H9 (cell line): ENCODE measurements at regions not wholly inside any gene's neighbourhood (a gene's known extent, or its start where the extent isn't known, plus 50 kb on each side); places are given as distances from the start of the nearest gene placed in this dataset.

ENCODE experiments used
- DNase-seq: peaks from one replicate; pipeline ENCODE4 v3.0.0-alpha.2; 2017
- H2AFZ ChIP-seq: one replicate; pipeline ENCODE4 v1.6.1; 2013; ENCODE audit warnings: mild to moderate bottlenecking, low read length, control low read depth, moderate library complexity
- H2AK5ac ChIP-seq: 2 replicates; pipeline ENCODE4 v1.6.1; 2013; ENCODE audit warnings: low read length, control low read depth, mixed read lengths; ENCODE audit not compliant: insufficient read length
- H2BK120ac ChIP-seq: one replicate; pipeline ENCODE4 v1.6.1; 2013; ENCODE audit warnings: low read depth, mild to moderate bottlenecking, low read length, control low read depth, inconsistent platforms; ENCODE audit not compliant: poor library complexity, severe bottlenecking
- H2BK12ac ChIP-seq: 2 replicates; pipeline ENCODE4 v1.6.1; 2013; ENCODE audit warnings: low read length, control low read depth, mixed read lengths, low read depth; ENCODE audit not compliant: insufficient read length
- H2BK15ac ChIP-seq: 2 replicates; pipeline ENCODE4 v1.6.1; 2013; ENCODE audit warnings: low read depth, low read length, control low read depth
- H2BK20ac ChIP-seq: one replicate; pipeline ENCODE4 v1.6.1; 2013; ENCODE audit warnings: low read depth, mild to moderate bottlenecking, low read length, control low read depth, inconsistent platforms; ENCODE audit not compliant: poor library complexity, severe bottlenecking
- H2BK5ac ChIP-seq: 2 replicates; pipeline ENCODE4 v1.6.1; 2013; ENCODE audit warnings: low read length, control low read depth, mixed read lengths; ENCODE audit not compliant: insufficient read length
- H3K14ac ChIP-seq: 2 replicates; pipeline ENCODE4 v1.6.1; 2013; ENCODE audit warnings: low read length, control low read depth; ENCODE audit not compliant: insufficient read depth
- H3K18ac ChIP-seq: 2 replicates; pipeline ENCODE4 v1.6.1; 2013; ENCODE audit warnings: low read depth, mild to moderate bottlenecking, mixed read lengths, low read length, control low read depth; ENCODE audit not compliant: insufficient read length
- H3K23ac ChIP-seq: 2 replicates; pipeline ENCODE4 v1.6.1; 2013; ENCODE audit warnings: low read length, control low read depth, mixed read lengths, low read depth; ENCODE audit not compliant: insufficient read length
- H3K23me2 ChIP-seq: 2 replicates; pipeline ENCODE4 v1.6.1; 2013; ENCODE audit warnings: low read depth, mild to moderate bottlenecking, mixed read lengths, low read length, control low read depth; ENCODE audit not compliant: insufficient read length, poor library complexity, severe bottlenecking
- H3K27ac ChIP-seq: 2 replicates; pipeline ENCODE4 v1.5.1; 2013; ENCODE audit warnings: low read length, control low read depth, mixed read lengths, low read depth; ENCODE audit not compliant: insufficient read length
- H3K27me3 ChIP-seq: 2 replicates; pipeline ENCODE4 v1.6.1; 2013; ENCODE audit warnings: low read length, control low read depth, inconsistent platforms; ENCODE audit not compliant: insufficient read depth
- H3K4ac ChIP-seq: 2 replicates; pipeline ENCODE4 v1.6.1; 2013; ENCODE audit warnings: low read depth, mild to moderate bottlenecking, control low read depth, inconsistent platforms, low read length, moderate library complexity
- H3K4me1 ChIP-seq: 2 replicates; pipeline ENCODE4 v1.6.1; 2013; ENCODE audit warnings: low read length, control low read depth, inconsistent platforms; ENCODE audit not compliant: insufficient read depth
- H3K4me2 ChIP-seq: 2 replicates; pipeline ENCODE4 v1.6.1; 2013; ENCODE audit warnings: low read length, control low read depth, mixed read lengths; ENCODE audit not compliant: insufficient read length, insufficient read depth
- H3K56ac ChIP-seq: 2 replicates; pipeline ENCODE4 v1.6.1; 2013; ENCODE audit warnings: low read depth, mild to moderate bottlenecking, mixed read lengths, low read length, control low read depth; ENCODE audit not compliant: insufficient read length
- H3K79me1 ChIP-seq: 2 replicates; pipeline ENCODE4 v1.6.1; 2013; ENCODE audit warnings: low read depth, mild to moderate bottlenecking, moderate library complexity, low read length, control low read depth, inconsistent platforms; ENCODE audit not compliant: insufficient read depth, poor library complexity, severe bottlenecking
- H3K79me2 ChIP-seq: 2 replicates; pipeline ENCODE4 v1.6.1; 2013; ENCODE audit warnings: low read length, control low read depth, inconsistent platforms; ENCODE audit not compliant: insufficient read depth
- H3K9ac ChIP-seq: 2 replicates; pipeline ENCODE4 v1.6.1; 2013; ENCODE audit warnings: low read length, control low read depth, mixed read lengths; ENCODE audit not compliant: insufficient read length; ENCODE audit errors: extremely low read depth
- H3K9me3 ChIP-seq: one replicate; pipeline ENCODE4 v1.6.1; 2013; ENCODE audit warnings: low read depth, low read length, inconsistent platforms; ENCODE audit not compliant: control insufficient read depth
- H3T11ph ChIP-seq: one replicate; pipeline ENCODE4 v1.6.1; 2013; ENCODE audit warnings: mild to moderate bottlenecking, low read length, control low read depth, inconsistent platforms
- H4K20me1 ChIP-seq: one replicate; pipeline ENCODE4 v1.6.1; 2013; ENCODE audit not compliant: control insufficient read depth, insufficient read length, insufficient read depth
- H4K5ac ChIP-seq: 2 replicates; pipeline ENCODE4 v1.6.1; 2013; ENCODE audit warnings: low read depth, mild to moderate bottlenecking, mixed read lengths, low read length, control low read depth; ENCODE audit not compliant: insufficient read length
- H4K8ac ChIP-seq: replicated peaks from 2 replicates; pipeline ENCODE4 v1.6.1; 2013; ENCODE audit warnings: low read length, control low read depth, mixed read lengths, low read depth; ENCODE audit not compliant: insufficient read length
- H4K91ac ChIP-seq: 2 replicates; pipeline ENCODE4 v1.6.1; 2013; ENCODE audit warnings: low read depth, mild to moderate bottlenecking, moderate library complexity, mixed read lengths, low read length, control low read depth; ENCODE audit not compliant: insufficient read length
- H3K27ac Mint-ChIP-seq, 3 experiments: 2 replicates in 2 of 3; 3 replicates in 1 of 3; pipeline ENCODE4 v1.8.0; 2020 to 2021; ENCODE audit warnings: mixed read lengths in 3 of 3, mild to moderate bottlenecking in 1 of 3, moderate library complexity in 1 of 3
- H3K27me3 Mint-ChIP-seq: 2 replicates; pipeline ENCODE4 v1.8.0; 2021; ENCODE audit warnings: low read depth, mild to moderate bottlenecking, moderate library complexity, mixed read lengths
- H3K36me3 Mint-ChIP-seq, 3 experiments: 2 replicates in 2 of 3; 3 replicates in 1 of 3; pipeline ENCODE4 v1.8.0; 2020 to 2021; ENCODE audit warnings: low read depth in 3 of 3, mixed read lengths in 3 of 3; ENCODE audit not compliant: insufficient read depth in 1 of 3
- H3K4me1 Mint-ChIP-seq, 2 experiments: 2 replicates each; pipeline ENCODE4 v1.8.0; 2020; ENCODE audit warnings: mixed read lengths in 2 of 2
- H3K4me3 Mint-ChIP-seq, 2 experiments: 2 replicates in 1 of 2; 3 replicates in 1 of 2; pipeline ENCODE4 v1.8.0; 2020 to 2021; ENCODE audit warnings: mild to moderate bottlenecking in 2 of 2, mixed read lengths in 2 of 2, moderate library complexity in 1 of 2
- H3K9me3 Mint-ChIP-seq, 2 experiments: 2 replicates in 1 of 2; 3 replicates in 1 of 2; pipeline ENCODE4 v1.8.0; 2020; ENCODE audit warnings: mild to moderate bottlenecking in 2 of 2, mixed read lengths in 2 of 2, moderate library complexity in 1 of 2
- whole genome bisulfite sequencing: extraction: QIAGEN DNeasy Blood & Tissue Kit; methylation state at CpG from one replicate; pipeline ENCODE4 v1.1.7; 2013; ENCODE audit warnings: missing lambda C conversion rate, low lambda C conversion rate, mixed read lengths; ENCODE audit not compliant: insufficient read length; ENCODE audit errors: extremely low coverage; 5-methylcytosine and 5-hydroxymethylcytosine counted together
- TF ChIP-seq, protein P1 (sequence below): fragments of 200-600 bp; sonication (generic); conservative IDR thresholded peaks from 3 replicates; pipeline ENCODE4 v1.8.0; 2021; ENCODE audit warnings: antibody characterized with exemption, mild to moderate bottlenecking

DNA sequence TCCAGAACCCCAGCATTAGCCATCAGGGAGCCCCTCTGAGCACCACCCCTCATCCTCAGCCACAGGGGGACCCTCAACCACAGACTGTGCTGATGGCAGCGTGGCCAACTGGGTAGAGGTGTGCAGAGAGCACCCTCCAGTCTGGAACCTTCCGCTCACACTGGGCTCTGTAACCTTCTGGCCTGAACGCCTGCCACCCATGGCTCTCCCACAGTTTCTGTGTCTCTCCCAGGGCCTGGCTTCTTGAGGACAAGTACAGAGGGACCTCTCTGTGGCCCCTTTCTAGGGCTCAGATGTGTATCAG lies 503.0 kb upstream of the MGMT start:
- Mint-ChIP-seq H3K36me3 (peaks cover 0 to 4% (median 0%) of the 10 kb centered on the region in 3 experiments; a peak in 2 of 7 replicates), H3K9me3 (peaks cover 6 to 7% of the 10 kb centered on the region in 2 experiments; a peak in 3 of 5 replicates), H3K27ac (no peak overlapping the region), H3K4me3 (no peak overlapping the region), H3K27me3 (peaks cover 4% of the 10 kb centered on the region), H3K4me1 (no peaks in the 10 kb centered on the region)
- no CpG with 5 or more reads among the region's 3 CpGs for WGBS
- no peak overlapping the region for H2BK120ac ChIP-seq
- no peak overlapping the region for H2BK15ac ChIP-seq
- no peak overlapping the region for H3K9ac ChIP-seq
- no peak overlapping the region for H3K23ac ChIP-seq
- H4K5ac ChIP-seq, result no peak overlapping the region
- H2AFZ ChIP-seq, result no peak overlapping the region
- H2AK5ac ChIP-seq, result no peak overlapping the region
- H3K23me2 ChIP-seq, result no peaks in the 10 kb centered on the region
- no peak overlapping the region for H2BK12ac ChIP-seq
- H3K4me1 ChIP-seq, result no peaks in the 10 kb centered on the region
- H2BK20ac ChIP-seq, result no peak overlapping the region
- H3K79me1 ChIP-seq, result no peaks in the 10 kb centered on the region
- TF ChIP-seq, protein P1, sequence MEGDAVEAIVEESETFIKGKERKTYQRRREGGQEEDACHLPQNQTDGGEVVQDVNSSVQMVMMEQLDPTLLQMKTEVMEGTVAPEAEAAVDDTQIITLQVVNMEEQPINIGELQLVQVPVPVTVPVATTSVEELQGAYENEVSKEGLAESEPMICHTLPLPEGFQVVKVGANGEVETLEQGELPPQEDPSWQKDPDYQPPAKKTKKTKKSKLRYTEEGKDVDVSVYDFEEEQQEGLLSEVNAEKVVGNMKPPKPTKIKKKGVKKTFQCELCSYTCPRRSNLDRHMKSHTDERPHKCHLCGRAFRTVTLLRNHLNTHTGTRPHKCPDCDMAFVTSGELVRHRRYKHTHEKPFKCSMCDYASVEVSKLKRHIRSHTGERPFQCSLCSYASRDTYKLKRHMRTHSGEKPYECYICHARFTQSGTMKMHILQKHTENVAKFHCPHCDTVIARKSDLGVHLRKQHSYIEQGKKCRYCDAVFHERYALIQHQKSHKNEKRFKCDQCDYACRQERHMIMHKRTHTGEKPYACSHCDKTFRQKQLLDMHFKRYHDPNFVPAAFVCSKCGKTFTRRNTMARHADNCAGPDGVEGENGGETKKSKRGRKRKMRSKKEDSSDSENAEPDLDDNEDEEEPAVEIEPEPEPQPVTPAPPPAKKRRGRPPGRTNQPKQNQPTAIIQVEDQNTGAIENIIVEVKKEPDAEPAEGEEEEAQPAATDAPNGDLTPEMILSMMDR, result no peak
- H4K91ac ChIP-seq, result no peak overlapping the region
- DNase-seq, result no peak
- no peaks in the 10 kb centered on the region for H3K79me2 ChIP-seq
- no peak overlapping the region for H3K56ac ChIP-seq
- no peak overlapping the region for H3K18ac ChIP-seq
- no peak overlapping the region for H3K4me2 ChIP-seq
- H4K8ac ChIP-seq, result no peak overlapping the region
- no peak overlapping the region for H2BK5ac ChIP-seq
- no peaks in the 10 kb centered on the region for H3K9me3 ChIP-seq
- no peak overlapping the region for H3T11ph ChIP-seq
- no peaks in the 10 kb centered on the region for H3K27me3 ChIP-seq
- H3K14ac ChIP-seq, result no peak overlapping the region; the same call in 1 of the 2 replicates
- no peak overlapping the region for H3K4ac ChIP-seq
- no peak overlapping the region for H3K27ac ChIP-seq
- no peaks in the 10 kb centered on the region for H4K20me1 ChIP-seq
